ENCODE measurements at regions not wholly inside any gene's neighbourhood (a gene's known extent, or its start where the extent isn't known, plus 50 kb on each side); places are given as distances from the start of the nearest gene placed in this dataset.

DNA sequence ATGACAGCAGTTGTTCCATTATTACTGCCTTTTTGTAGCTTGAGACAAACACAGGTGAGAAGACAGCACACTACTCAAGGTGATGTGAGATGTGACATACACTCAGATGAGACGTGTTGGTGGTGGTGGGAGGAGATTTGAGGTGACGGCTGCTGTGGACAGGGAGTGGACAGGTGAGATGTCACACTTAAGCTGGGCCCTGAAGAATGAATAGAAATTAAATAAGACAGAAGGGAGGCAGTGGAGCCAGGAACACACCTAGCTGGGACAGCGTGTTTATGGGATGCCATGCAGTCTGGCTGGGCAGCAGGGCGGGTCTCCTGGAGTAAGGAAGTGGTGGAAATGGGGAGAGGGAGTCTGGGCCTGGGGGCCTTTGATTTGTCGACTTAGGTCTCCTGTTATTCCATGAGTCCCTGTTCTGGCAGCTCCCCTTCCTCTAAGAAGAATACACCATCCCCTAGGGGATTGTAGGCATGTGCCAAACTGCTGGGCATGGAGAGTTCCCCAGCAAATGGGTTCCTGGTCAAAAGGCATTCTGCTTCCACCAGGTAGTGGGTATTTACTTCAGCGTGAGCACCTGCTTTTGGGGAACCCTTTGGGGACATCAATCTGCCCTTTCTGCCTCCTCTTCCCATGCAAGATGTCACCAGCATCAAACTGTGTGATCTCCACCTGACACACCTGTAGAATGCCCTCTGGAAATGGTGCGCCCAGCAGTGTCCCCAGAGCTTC is 71.2 kb upstream of the ESRRB start:
- no peak overlapping the region for H2AFZ ChIP-seq
- no peak overlapping the region for H3K27ac ChIP-seq
- no peaks in the 10 kb centered on the region for H3K36me3 ChIP-seq (ENCODE audit: control insufficient read depth, insufficient read depth, low read length)
- H3K79me2 ChIP-seq = no peaks in the 10 kb centered on the region
- no peak overlapping the region for H3K4me2 ChIP-seq (ENCODE audit: low read length)
- H3K4me3 ChIP-seq (ENCODE audit: low read depth, low read length) = no peak overlapping the region
- no peak overlapping the region for H3K9ac ChIP-seq
- no peaks in the 10 kb centered on the region for H3K4me1 ChIP-seq
- TF ChIP-seq, protein P1, sequence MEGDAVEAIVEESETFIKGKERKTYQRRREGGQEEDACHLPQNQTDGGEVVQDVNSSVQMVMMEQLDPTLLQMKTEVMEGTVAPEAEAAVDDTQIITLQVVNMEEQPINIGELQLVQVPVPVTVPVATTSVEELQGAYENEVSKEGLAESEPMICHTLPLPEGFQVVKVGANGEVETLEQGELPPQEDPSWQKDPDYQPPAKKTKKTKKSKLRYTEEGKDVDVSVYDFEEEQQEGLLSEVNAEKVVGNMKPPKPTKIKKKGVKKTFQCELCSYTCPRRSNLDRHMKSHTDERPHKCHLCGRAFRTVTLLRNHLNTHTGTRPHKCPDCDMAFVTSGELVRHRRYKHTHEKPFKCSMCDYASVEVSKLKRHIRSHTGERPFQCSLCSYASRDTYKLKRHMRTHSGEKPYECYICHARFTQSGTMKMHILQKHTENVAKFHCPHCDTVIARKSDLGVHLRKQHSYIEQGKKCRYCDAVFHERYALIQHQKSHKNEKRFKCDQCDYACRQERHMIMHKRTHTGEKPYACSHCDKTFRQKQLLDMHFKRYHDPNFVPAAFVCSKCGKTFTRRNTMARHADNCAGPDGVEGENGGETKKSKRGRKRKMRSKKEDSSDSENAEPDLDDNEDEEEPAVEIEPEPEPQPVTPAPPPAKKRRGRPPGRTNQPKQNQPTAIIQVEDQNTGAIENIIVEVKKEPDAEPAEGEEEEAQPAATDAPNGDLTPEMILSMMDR (IDR thresholded peaks at IDR 0.05) = no peak
- no peaks in the 10 kb centered on the region for H3K9me3 ChIP-seq (ENCODE audit: control insufficient read depth, low read length)
- no peaks in the 10 kb centered on the region for H3K27me3 ChIP-seq (ENCODE audit: control insufficient read depth, insufficient read depth, low read length)

DNA sequence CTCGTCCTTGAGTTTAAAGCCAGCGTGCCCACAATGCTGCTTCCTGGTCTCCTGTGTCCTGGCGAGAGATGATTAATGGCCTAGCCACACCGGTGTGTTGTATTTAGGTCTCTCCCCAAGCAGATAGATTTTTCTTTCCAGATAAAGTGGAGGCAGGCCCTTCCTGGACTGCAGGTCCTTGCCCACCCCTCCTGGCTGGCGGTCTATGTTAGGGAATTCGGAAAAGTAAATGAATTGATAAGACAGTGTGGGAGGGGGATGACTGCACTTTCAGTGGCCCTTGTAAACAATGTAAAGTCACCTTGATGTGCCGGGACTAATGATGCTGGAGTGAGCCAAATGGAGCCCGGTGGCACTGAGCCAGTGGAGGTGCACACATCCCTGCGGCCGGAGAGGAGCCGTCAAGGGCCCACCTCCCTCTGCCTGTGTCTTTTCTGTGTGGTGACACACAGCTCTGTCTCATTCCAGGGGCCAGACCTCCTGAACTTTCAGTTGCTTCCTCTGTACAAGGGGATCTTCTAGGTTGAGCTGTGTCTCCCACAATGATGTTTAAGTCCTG is 70.6 kb upstream of the ESRRB start:
- H3K27ac ChIP-seq = no peak overlapping the region
- H3K9me3 ChIP-seq (ENCODE audit: control insufficient read depth, low read length) = no peaks in the 10 kb centered on the region
- H3K36me3 ChIP-seq (ENCODE audit: control insufficient read depth, insufficient read depth, low read length) = no peaks in the 10 kb centered on the region
- TF ChIP-seq, protein P1 (IDR thresholded peaks at IDR 0.05) = no peak
- no peaks in the 10 kb centered on the region for H3K27me3 ChIP-seq (ENCODE audit: control insufficient read depth, insufficient read depth, low read length)
- H3K4me1 ChIP-seq = no peaks in the 10 kb centered on the region
- H3K9ac ChIP-seq = no peak overlapping the region
- no peaks in the 10 kb centered on the region for H3K79me2 ChIP-seq
- H3K4me2 ChIP-seq (ENCODE audit: low read length) = no peak overlapping the region
- H2AFZ ChIP-seq = no peak overlapping the region
- H3K4me3 ChIP-seq (ENCODE audit: low read depth, low read length) = no peak overlapping the region

DNA sequence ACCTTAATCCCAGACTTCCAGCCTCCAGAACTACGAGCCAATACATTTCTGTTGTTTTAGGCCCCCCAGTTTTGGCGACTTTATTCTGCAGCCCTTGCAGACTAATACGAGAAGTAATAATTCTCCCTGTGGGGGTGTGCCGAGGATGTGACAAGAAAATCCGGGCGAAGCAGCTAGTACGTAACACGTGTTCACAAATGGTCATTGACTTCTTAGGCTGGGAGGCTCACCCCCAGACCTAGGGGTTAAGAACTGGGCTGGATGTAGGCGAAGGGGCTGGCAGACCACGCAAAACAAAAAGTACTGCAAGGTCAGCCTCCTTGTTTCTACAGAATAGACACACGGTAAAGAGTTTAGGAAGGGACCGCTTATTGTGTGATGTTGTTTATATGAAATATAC is 69.8 kb upstream of the ESRRB start:
- H3K4me1 ChIP-seq = no peaks in the 10 kb centered on the region
- no peak overlapping the region for H3K4me2 ChIP-seq (ENCODE audit: low read length)
- TF ChIP-seq, protein P1 (IDR thresholded peaks at IDR 0.05) = no peak
- no peaks in the 10 kb centered on the region for H3K9me3 ChIP-seq (ENCODE audit: control insufficient read depth, low read length)
- no peak overlapping the region for H3K9ac ChIP-seq
- H2AFZ ChIP-seq = no peak overlapping the region
- H3K36me3 ChIP-seq (ENCODE audit: control insufficient read depth, insufficient read depth, low read length) = no peaks in the 10 kb centered on the region
- no peak overlapping the region for H3K4me3 ChIP-seq (ENCODE audit: low read depth, low read length)
- no peaks in the 10 kb centered on the region for H3K79me2 ChIP-seq
- H3K27me3 ChIP-seq (ENCODE audit: control insufficient read depth, insufficient read depth, low read length) = no peaks in the 10 kb centered on the region
- no peak overlapping the region for H3K27ac ChIP-seq

DNA sequence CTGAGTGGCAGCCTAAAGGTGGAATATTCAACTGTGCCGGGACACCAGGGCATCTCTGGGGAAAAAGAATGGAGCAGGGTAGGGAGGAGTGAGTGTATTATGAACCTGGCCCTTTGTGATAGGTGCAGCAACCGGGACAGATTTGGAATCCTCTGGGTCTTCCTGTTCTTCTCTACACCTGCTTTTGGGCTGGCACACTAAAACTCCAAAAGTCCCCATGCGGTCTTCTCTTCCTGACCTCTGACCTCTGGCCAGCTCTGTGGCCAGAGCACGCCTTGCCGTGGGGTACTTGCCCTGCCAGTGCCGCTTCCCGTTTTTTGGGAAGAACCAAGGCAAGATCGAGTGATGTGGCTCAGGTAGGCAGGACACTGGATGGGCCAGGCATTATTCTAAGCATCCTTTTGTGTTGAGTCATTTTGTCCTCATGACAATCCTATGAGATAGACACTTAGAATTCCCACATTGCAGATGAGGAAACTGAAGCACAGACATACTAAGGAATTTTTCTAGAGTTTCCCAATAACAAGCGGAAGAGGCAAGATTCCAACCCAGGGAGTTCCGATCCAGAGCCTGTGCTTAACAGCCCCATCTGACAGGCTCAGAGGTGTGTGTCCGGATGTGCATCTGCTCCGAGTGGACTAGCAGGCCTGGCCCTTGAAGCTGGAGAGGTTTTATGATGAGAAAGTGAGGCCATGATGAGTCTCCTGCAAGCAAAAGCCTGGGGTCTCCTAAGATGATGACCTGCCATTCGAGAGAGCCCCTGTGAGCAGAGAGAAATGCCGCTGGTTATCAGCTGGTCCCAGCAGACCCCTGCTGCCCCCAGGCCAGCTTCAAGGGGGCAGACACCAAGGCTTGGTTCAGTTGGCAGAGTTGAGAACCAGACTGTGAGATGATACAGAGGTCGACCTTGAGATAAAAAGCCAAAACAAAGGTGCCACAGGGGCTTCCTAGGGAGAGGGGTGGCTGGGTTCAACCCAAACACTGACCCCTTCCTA is 67.9 kb upstream of the ESRRB start:
- Histone ChIP-seq H3K79me2 (no peaks in the 10 kb centered on the region), H3K4me1 (no peaks in the 10 kb centered on the region), H3K27ac (no peak overlapping the region), H3K4me3 (ENCODE audit: low read depth, low read length) (no peak overlapping the region), H3K9ac (no peak overlapping the region), H2AFZ (no peak overlapping the region), H3K4me2 (ENCODE audit: low read length) (no peak overlapping the region), H3K36me3 (ENCODE audit: control insufficient read depth, insufficient read depth, low read length) (no peaks in the 10 kb centered on the region), H3K27me3 (ENCODE audit: control insufficient read depth, insufficient read depth, low read length) (no peaks in the 10 kb centered on the region), H3K9me3 (ENCODE audit: control insufficient read depth, low read length) (no peaks in the 10 kb centered on the region)
- TF ChIP-seq, protein P1 (IDR thresholded peaks at IDR 0.05) = no peak

Data from parathyroid adenoma (tissue), 2 donors.